MCF 10A (cell line): ENCODE measurements at regions not wholly inside any gene's neighbourhood (a gene's known extent, or its start where the extent isn't known, plus 50 kb on each side); places are given as distances from the start of the nearest gene placed in this dataset.
A peak's percentile ranks its signal among the peaks of the same experiment; 100 is the strongest.

Source experiments
- BruUV-seq: library from RNA; stranded (reverse); fragments of 400-500 nt; replicated peaks from 2 replicates; lab custom pipeline; 2021; lab: Mats Ljungman, UMichigan
- CTCF ChIA-PET: fragments of 300-600 bp; sonication (Branson Sonifier 250); formaldehyde crosslinking; extraction: SDS; loops from one replicate; lab custom pipeline; 2021; ENCODE audit warnings: antibody characterized with exemption, inconsistent platforms; lab: Yijun Ruan, JAX
- POLR2A ChIA-PET: fragments of 300-600, 350-650 bp; sonication (Branson Sonifier 250); formaldehyde crosslinking; extraction: SDS; loops from one replicate; lab custom pipeline; 2020; ENCODE audit warnings: antibody characterized with exemption, inconsistent platforms; lab: Yijun Ruan, JAX
- DNase-seq: peaks from one replicate; pipeline ENCODE4 v3.0.0-alpha.2; 2018; ENCODE audit not compliant: unreplicated experiment
- H3K27ac Mint-ChIP-seq: one replicate; pipeline ENCODE4 v1.8.0; 2022; ENCODE audit warnings: mild to moderate bottlenecking, low read depth, mixed read lengths; ENCODE audit not compliant: unreplicated experiment
- H3K27me3 Mint-ChIP-seq: one replicate; pipeline ENCODE4 v1.8.0; 2022; ENCODE audit warnings: mixed read lengths; ENCODE audit not compliant: insufficient read depth, unreplicated experiment
- H3K36me3 Mint-ChIP-seq: one replicate; pipeline ENCODE4 v1.8.0; 2022; ENCODE audit warnings: mild to moderate bottlenecking, moderate library complexity, mixed read lengths; ENCODE audit not compliant: insufficient read depth, unreplicated experiment
- H3K4me1 Mint-ChIP-seq: one replicate; pipeline ENCODE4 v1.8.0; 2022; ENCODE audit warnings: mixed read lengths; ENCODE audit not compliant: insufficient read depth, unreplicated experiment
- H3K4me3 Mint-ChIP-seq: one replicate; pipeline ENCODE4 v1.8.0; 2022; ENCODE audit warnings: mild to moderate bottlenecking, moderate library complexity, mixed read lengths; ENCODE audit not compliant: unreplicated experiment
- H3K9me3 Mint-ChIP-seq: one replicate; pipeline ENCODE4 v1.8.0; 2022; ENCODE audit warnings: mixed read lengths; ENCODE audit not compliant: unreplicated experiment
- intact Hi-C: fragments of 100-400 bp; cut with micrococcal nuclease; formaldehyde crosslinking; loops from 2 replicates; pipeline ENCODE4 v1.14.1; 2022
- TF ChIP-seq, protein P1 (sequence below): fragments of 200-600 bp; IDR thresholded peaks from one replicate; pipeline ENCODE4 v1.8.0; 2022; ENCODE audit warnings: antibody characterized with exemption, mild to moderate bottlenecking; ENCODE audit not compliant: unreplicated experiment

DNA sequence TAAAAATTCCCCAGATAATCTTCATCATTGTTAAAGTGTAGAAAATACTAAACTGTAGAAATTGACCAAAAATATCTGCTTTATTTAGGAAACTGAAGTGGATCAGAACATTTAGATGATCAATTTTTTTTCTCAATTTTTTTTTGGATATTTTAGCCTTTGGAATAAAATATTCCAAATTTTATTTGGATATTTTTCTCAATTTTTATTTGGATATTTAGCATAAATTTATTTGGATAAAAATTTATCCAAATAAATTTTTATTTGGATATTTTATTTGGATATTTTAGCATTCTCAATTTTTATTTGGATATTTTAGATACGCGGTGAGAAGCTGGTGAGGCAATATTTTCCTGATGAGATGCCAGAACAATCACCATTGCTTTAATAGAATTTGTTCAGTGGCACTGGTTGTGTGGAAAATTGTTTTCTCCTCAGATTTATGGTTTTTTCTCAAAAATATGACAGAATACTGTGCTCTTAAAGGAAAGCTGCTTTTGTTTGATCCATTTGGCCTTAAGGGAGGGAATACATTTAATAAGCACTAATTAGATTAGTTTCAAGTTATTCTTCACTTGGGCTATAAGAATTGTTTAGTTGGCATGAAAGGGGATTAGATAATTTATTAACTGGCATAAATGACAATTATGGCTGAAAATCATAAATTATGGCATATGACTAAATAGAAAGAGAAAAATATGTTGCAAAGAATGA, 470.1 kb downstream of the MFSD1 start:
- intact Hi-C loops, result no loop called here
- POLR2A ChIA-PET, result no interaction called here
- H3K27ac Mint-ChIP-seq, result no peak overlapping the region
- H3K4me3 Mint-ChIP-seq, result no peak overlapping the region
- no peaks in the 10 kb centered on the region for H3K4me1 Mint-ChIP-seq
- CTCF ChIA-PET, result interaction anchor here (0.6 to 1.8 kb wide), 5 partner anchors 11 to 734 kb away, joined by 3 to 6 read pairs (median 4); no protein-coding TSS in a partner anchor
- no peaks in the 10 kb centered on the region for H3K36me3 Mint-ChIP-seq
- H3K9me3 Mint-ChIP-seq, result no peaks in the 10 kb centered on the region
- DNase-seq, result no peak
- BruUV-seq, result no TSS peak
- no peaks in the 10 kb centered on the region for H3K27me3 Mint-ChIP-seq
- TF ChIP-seq, protein P1, sequence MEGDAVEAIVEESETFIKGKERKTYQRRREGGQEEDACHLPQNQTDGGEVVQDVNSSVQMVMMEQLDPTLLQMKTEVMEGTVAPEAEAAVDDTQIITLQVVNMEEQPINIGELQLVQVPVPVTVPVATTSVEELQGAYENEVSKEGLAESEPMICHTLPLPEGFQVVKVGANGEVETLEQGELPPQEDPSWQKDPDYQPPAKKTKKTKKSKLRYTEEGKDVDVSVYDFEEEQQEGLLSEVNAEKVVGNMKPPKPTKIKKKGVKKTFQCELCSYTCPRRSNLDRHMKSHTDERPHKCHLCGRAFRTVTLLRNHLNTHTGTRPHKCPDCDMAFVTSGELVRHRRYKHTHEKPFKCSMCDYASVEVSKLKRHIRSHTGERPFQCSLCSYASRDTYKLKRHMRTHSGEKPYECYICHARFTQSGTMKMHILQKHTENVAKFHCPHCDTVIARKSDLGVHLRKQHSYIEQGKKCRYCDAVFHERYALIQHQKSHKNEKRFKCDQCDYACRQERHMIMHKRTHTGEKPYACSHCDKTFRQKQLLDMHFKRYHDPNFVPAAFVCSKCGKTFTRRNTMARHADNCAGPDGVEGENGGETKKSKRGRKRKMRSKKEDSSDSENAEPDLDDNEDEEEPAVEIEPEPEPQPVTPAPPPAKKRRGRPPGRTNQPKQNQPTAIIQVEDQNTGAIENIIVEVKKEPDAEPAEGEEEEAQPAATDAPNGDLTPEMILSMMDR, result no peak

DNA sequence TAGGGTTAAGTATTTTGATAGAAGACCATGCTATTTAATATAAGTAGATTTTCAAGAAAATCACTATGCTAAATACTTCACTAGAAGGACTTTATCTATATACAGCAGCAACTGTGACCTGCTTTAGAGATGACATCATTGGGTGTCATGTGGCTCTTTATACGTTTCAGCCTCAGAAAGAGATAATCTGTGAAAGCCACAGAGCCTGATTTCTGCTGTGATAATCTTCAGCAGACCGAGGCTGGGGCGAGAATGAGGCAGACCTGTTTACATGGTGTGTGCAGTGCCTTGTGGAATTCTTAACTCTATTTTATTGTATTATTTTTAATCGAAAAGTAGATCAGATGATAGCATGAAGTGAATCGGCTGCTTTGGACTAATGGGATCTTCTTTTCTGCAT, 471.2 kb downstream of the MFSD1 start:
- DNase-seq, result no peak
- CTCF ChIA-PET, result interaction anchor here (0.9 to 1.6 kb wide), 2 partner anchors 12 to 731 kb away, joined by 3 read pairs; no protein-coding TSS in a partner anchor
- Mint-ChIP-seq H3K4me3 (no peak overlapping the region), H3K9me3 (no peaks in the 10 kb centered on the region), H3K36me3 (no peaks in the 10 kb centered on the region), H3K27ac (no peak overlapping the region), H3K4me1 (no peaks in the 10 kb centered on the region), H3K27me3 (no peaks in the 10 kb centered on the region)
- intact Hi-C loops, result no loop called here
- TF ChIP-seq, protein P1, result no peak
- POLR2A ChIA-PET, result no interaction called here
- no TSS peak for BruUV-seq

GRCh38 chr3:159273608-159274007, 471.8 kb downstream of the MFSD1 start:
- no TSS peak for BruUV-seq
- no peaks in the 10 kb centered on the region for H3K27me3 Mint-ChIP-seq
- ChIA-PET POLR2A (no interaction called here), CTCF (interaction anchor here (0.9 to 1.6 kb wide), 2 partner anchors 12 to 731 kb away, joined by 3 read pairs; no protein-coding TSS in a partner anchor)
- no peaks in the 10 kb centered on the region for H3K9me3 Mint-ChIP-seq
- TF ChIP-seq, protein P1, result no peak
- no peak overlapping the region for H3K4me3 Mint-ChIP-seq
- no peaks in the 10 kb centered on the region for H3K36me3 Mint-ChIP-seq
- intact Hi-C loops, result no loop called here
- peak; percentile 76 for DNase-seq
- no peak overlapping the region for H3K27ac Mint-ChIP-seq
- no peaks in the 10 kb centered on the region for H3K4me1 Mint-ChIP-seq

- CTCF ChIA-PET, result no interaction called here
These were observed 473.9 kb downstream of the MFSD1 start for GRCh38 chr3:159275741-159276140.

More at GRCh38 chr3:159275741-159276140, 473.9 kb downstream of the MFSD1 start:
- Mint-ChIP-seq H3K27ac (no peak overlapping the region), H3K9me3 (no peaks in the 10 kb centered on the region), H3K4me1 (no peaks in the 10 kb centered on the region), H3K27me3 (no peaks in the 10 kb centered on the region), H3K36me3 (no peaks in the 10 kb centered on the region), H3K4me3 (no peak overlapping the region)
- no peak for DNase-seq
- POLR2A ChIA-PET, result no interaction called here
- intact Hi-C loops, result no loop called here
- BruUV-seq, result no TSS peak
- TF ChIP-seq, protein P1, result no peak
